Esophagus squamous epithelium (tissue), 5 donors: ENCODE measurements at regions not wholly inside any gene's neighbourhood (a gene's known extent, or its start where the extent isn't known, plus 50 kb on each side); places are given as distances from the start of the nearest gene placed in this dataset.

Experiments
- DNase-seq: peaks from one replicate; lab custom pipeline; 2025; lab: John Stamatoyannopoulos, UW
- H3K27ac ChIP-seq, 4 donors: fragments of 200-600 bp; sonication (generic); one replicate each; pipeline ENCODE4 v1.5.1; 2016 to 2019; ENCODE audit warnings: mild to moderate bottlenecking in 1 of 4
- H3K27me3 ChIP-seq, 4 donors: fragments of 200-600 bp; sonication (generic); 1 replicate in 3 of 4; 2 replicates in 1 of 4; pipeline versions ENCODE4 v1.5.1 to v1.6.0; 2017 to 2021; ENCODE audit warnings: antibody characterized with exemption in 1 of 4
- H3K36me3 ChIP-seq, 3 donors: fragments of 200-600 bp; sonication (generic); one replicate each; pipeline ENCODE4 v1.5.1; 2016 to 2019
- H3K4me1 ChIP-seq, 3 donors: fragments of 200-600 bp; sonication (generic); one replicate each; pipeline ENCODE4 v1.5.1; 2017 to 2019
- H3K4me3 ChIP-seq, 4 donors: fragments of 200-600 bp; sonication (generic); 1 replicate in 3 of 4; 2 replicates in 1 of 4; pipeline ENCODE4 v1.5.1; 2016 to 2019; ENCODE audit warnings: mild to moderate bottlenecking in 2 of 4, moderate library complexity in 1 of 4
- H3K9me3 ChIP-seq, 3 donors: fragments of 200-600 bp; sonication (generic); one replicate each; pipeline ENCODE4 v1.5.1; 2016 to 2019
- POLR2A ChIP-seq, 4 donors: fragments of 450-650 bp; IDR thresholded peaks; one replicate each; pipeline ENCODE4 v1.6.1; 2017; ENCODE audit warnings: antibody characterized with exemption in 4 of 4, mild to moderate bottlenecking in 4 of 4, moderate library complexity in 3 of 4
- WGBS, 2 donors: methylation state at CpG; one replicate each; pipeline ENCODE4 v1.1.5; 2018; 5-methylcytosine and 5-hydroxymethylcytosine counted together
- intact Hi-C: fragments of 100-400 bp; cut with DNase I; formaldehyde crosslinking; loops from one replicate; pipeline ENCODE4 v1.15.0; 2022
- TF ChIP-seq, protein P1 (sequence below), 6 experiments: fragments of 450-650 bp in 4 of 6; fragments of 200-600 bp in 2 of 6; sonication (generic) in 2 of 6; IDR thresholded peaks; one replicate each; pipeline ENCODE4 v1.5.1; 2016 to 2019; ENCODE audit warnings: antibody characterized with exemption in 6 of 6, mild to moderate bottlenecking in 4 of 6, moderate library complexity in 4 of 6
- donor health status: DM: yes; HTN: yes; CAD: no.

DNA sequence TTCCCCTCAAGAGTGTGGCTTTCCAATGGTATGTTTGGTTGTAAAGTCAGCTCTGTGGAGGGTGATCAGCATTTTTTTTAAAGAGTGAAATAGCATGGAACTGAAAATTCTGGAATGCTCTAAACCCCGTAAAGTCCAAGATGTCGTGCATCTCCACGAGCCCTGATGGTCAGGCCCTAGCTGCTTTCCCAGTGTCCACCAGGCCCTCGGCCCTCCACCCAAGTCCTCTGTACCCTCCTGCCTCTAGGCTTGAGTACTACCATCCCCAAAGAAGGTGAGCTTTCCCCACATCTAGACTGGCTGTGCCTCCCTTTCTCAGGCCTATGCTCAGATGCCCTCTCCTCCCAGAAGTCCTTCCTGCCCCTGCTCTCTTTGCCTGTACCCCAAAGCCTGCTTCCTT lies 280.3 kb downstream of the GADD45G start:
- WGBS, 2 donors, result 91 to 96% methylated on average over 4 of the region's 4 CpGs
- H3K27ac ChIP-seq, result no peak overlapping the region
- H3K9me3 ChIP-seq, result no peaks in the 10 kb centered on the region
- H3K27me3 ChIP-seq, result no peaks in the 10 kb centered on the region
- no peak overlapping the region for H3K4me3 ChIP-seq
- intact Hi-C loops, result no loop called here
- no peak for TF ChIP-seq POLR2A (IDR thresholded peaks at IDR 0.05)
- TF ChIP-seq, protein P1, sequence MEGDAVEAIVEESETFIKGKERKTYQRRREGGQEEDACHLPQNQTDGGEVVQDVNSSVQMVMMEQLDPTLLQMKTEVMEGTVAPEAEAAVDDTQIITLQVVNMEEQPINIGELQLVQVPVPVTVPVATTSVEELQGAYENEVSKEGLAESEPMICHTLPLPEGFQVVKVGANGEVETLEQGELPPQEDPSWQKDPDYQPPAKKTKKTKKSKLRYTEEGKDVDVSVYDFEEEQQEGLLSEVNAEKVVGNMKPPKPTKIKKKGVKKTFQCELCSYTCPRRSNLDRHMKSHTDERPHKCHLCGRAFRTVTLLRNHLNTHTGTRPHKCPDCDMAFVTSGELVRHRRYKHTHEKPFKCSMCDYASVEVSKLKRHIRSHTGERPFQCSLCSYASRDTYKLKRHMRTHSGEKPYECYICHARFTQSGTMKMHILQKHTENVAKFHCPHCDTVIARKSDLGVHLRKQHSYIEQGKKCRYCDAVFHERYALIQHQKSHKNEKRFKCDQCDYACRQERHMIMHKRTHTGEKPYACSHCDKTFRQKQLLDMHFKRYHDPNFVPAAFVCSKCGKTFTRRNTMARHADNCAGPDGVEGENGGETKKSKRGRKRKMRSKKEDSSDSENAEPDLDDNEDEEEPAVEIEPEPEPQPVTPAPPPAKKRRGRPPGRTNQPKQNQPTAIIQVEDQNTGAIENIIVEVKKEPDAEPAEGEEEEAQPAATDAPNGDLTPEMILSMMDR (IDR thresholded peaks at IDR 0.05), result no peak
- H3K36me3 ChIP-seq, result no peaks in the 10 kb centered on the region
- peaks cover 0 to 10% (median 0%) of the 10 kb centered on the region in 3 donors for H3K4me1 ChIP-seq
- no peak for DNase-seq

DNA sequence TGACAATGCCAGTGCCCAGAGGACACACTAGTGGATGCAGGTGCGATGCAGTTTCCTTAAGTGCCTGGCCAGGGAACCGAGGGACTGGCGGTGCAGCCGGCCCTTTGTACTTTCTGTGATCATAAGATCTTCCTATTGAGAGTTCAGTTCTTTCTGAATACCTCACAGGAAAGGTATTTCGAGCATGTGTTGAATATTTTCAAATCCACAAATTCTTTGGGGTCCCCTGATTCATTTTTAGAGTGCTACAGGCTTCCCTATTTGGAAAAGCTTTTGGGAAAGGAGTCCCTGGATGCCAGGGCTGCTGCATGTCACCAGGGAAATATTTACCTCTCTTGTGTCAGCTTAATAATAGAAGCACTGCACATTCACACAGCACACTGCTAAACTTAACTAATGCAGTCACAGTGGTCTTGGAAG lies 281.5 kb downstream of the GADD45G start:
- Histone ChIP-seq H3K4me3 (no peak overlapping the region), H3K27me3 (no peaks in the 10 kb centered on the region), H3K9me3 (no peaks in the 10 kb centered on the region), H3K36me3 (no peaks in the 10 kb centered on the region), H3K27ac (no peak overlapping the region), H3K4me1 (peaks cover 1 to 7% (median 3%) of the 10 kb centered on the region in 3 donors)
- WGBS, 2 donors, result 71 to 83% methylated on average over 5 of the region's 5 CpGs
- TF ChIP-seq, protein P1 (IDR thresholded peaks at IDR 0.05), result no peak
- no peak for TF ChIP-seq POLR2A (IDR thresholded peaks at IDR 0.05)
- no peak for DNase-seq
- intact Hi-C loops, result no loop called here

DNA sequence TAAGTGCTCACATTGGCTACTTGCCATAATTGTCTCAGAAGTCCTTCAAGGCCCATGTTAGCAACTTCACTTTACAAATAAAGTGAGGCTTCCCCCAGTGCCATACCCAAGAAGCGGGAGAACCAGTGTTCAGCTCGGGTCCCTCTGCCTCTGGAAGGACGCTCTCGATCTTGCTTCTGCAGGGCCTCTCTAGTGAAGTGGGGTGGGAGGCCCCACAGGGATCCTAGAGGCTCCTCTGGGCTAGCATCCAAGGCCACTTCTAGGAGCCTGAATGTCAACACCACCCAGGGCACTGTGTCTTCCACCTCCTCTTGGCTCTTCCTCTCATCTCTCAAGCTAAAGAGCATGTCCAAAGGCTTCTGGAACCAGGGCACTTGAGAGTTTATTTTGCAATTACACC lies 282.5 kb downstream of the GADD45G start:
- DNase-seq, result no peak
- H3K27ac ChIP-seq, result no peak overlapping the region
- WGBS, 2 donors, result 90 to 95% methylated on average over 2 to 3 of the region's 4 CpGs
- no peaks in the 10 kb centered on the region for H3K9me3 ChIP-seq
- H3K27me3 ChIP-seq, result no peaks in the 10 kb centered on the region
- intact Hi-C loops, result no loop called here
- H3K4me3 ChIP-seq, result no peak overlapping the region
- no peaks in the 10 kb centered on the region for H3K36me3 ChIP-seq
- H3K4me1 ChIP-seq, result peaks cover 3 to 17% (median 11%) of the 10 kb centered on the region in 3 donors
- no peak for TF ChIP-seq POLR2A (IDR thresholded peaks at IDR 0.05)
- TF ChIP-seq, protein P1 (IDR thresholded peaks at IDR 0.05), result no peak

DNA sequence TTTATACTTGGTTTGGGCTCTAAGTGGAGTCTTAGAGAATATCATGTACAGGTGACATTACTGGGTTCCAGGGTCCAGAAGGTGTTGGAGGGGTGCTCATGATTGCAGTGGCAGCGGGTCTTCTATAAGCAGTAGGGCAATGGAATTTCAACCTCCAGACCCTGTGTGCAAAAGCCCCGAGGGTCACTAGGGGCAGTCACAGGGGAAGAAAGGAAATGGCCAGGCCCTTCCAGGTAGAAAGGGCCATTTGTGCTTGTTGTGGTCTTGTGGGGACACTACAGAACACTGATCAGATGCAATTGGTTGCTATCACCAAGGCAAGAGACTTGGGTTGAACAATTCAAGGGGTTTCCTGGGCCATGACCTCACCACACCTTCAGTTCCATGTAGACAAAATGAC lies 283.4 kb downstream of the GADD45G start:
- Histone ChIP-seq H3K27me3 (no peaks in the 10 kb centered on the region), H3K4me3 (no peak overlapping the region), H3K36me3 (no peaks in the 10 kb centered on the region), H3K9me3 (no peaks in the 10 kb centered on the region), H3K4me1 (peaks cover 3 to 22% (median 11%) of the 10 kb centered on the region in 3 donors), H3K27ac (no peak overlapping the region)
- WGBS, 2 donors, result 92% methylated on average over 2 of the region's 2 CpGs
- no peak for TF ChIP-seq POLR2A (IDR thresholded peaks at IDR 0.05)
- TF ChIP-seq, protein P1 (IDR thresholded peaks at IDR 0.05), result no peak
- no peak for DNase-seq
- intact Hi-C loops, result no loop called here

DNA sequence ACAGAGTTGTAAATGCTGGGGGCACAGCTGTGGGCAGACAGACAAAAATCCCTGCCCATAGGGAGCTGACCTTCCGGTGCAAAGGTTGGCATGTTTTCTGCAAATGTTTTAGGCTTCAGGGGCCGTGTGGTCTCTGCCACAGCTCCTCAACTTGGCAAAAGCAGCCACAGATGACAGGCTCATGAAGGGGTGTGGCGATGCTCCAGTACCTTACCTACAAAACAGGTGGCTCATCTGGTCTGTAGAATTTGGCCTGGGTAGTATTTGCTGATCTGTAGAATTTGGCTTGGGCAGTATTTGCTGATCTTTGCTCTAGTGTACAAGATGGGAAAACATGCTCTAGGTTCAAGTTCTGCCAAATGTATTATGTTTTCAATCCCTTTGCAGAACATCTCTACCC lies 283.9 kb downstream of the GADD45G start:
- Histone ChIP-seq H3K27ac (no peak overlapping the region), H3K27me3 (no peaks in the 10 kb centered on the region), H3K9me3 (no peaks in the 10 kb centered on the region), H3K4me3 (no peak overlapping the region), H3K36me3 (no peaks in the 10 kb centered on the region), H3K4me1 (peaks cover 3 to 22% (median 11%) of the 10 kb centered on the region in 3 donors)
- TF ChIP-seq, protein P1 (IDR thresholded peaks at IDR 0.05), result no peak
- TF ChIP-seq POLR2A (IDR thresholded peaks at IDR 0.05), result no peak
- intact Hi-C loops, result no loop called here
- WGBS, 2 donors, result 88% methylated on average over 2 of the region's 3 CpGs; no CpG with 5 or more reads in 1 of the 2 donors
- no peak for DNase-seq
